ENCODE measurements at regions not wholly inside any gene's neighbourhood (a gene's known extent, or its start where the extent isn't known, plus 50 kb on each side); places are given as distances from the start of the nearest gene placed in this dataset.

DNA sequence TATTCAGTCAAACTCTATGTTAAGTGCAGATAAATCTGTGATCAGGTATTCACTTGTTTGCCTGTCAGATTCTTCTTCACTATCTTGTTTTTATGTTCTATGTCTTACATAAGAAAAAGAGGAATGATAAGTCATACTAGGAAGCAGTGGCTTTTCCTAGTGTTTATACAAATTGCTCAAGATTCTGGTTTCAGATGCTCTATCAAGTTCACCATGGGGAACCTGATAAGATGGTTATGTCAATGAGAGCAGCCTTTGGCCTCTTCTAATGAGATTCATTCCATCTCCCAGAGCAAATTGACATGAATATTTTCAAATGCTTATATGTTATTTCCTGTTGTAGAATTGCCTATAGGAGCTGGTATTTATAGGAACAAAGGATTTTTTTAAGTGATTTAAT is 218.8 kb upstream of the TMPRSS15 start:
- Histone ChIP-seq H2AFZ (ENCODE audit: low read depth, low read length) (no peak overlapping the region), H3K9ac (replicated peaks; ENCODE audit: extremely low read depth, insufficient read depth, low read length) (no peak overlapping the region), H3K36me3 (ENCODE audit: control insufficient read depth in 2 of 2, extremely low read depth in 1 of 2, insufficient read depth in 2 of 2, low read length in 2 of 2) (no peaks in the 10 kb centered on the region), H3K27me3 (ENCODE audit: control insufficient read depth in 2 of 2, insufficient read depth in 2 of 2, low read length in 2 of 2) (no peaks in the 10 kb centered on the region), H3K27ac (ENCODE audit: insufficient read depth, low read depth, low read length) (no peak overlapping the region), H3K4me2 (ENCODE audit: insufficient read depth, low read length) (no peak overlapping the region), H3K4me3 (replicated peaks in 1 of 3; ENCODE audit: insufficient read depth in 1 of 3, low read depth in 1 of 3, low read length in 3 of 3) (no peak overlapping the region), H3K79me2 (ENCODE audit: control insufficient read depth, insufficient read depth, low read length) (no peaks in the 10 kb centered on the region), H3K9me1 (replicated peaks; ENCODE audit: control insufficient read depth, extremely low read depth, insufficient read depth, low read length) (no peaks in the 10 kb centered on the region), H3K4me1 (ENCODE audit: control insufficient read depth, extremely low read depth, insufficient read depth, low read length) (no peaks in the 10 kb centered on the region), H4K20me1 (replicated peaks; ENCODE audit: control insufficient read depth, extremely low read depth, insufficient read depth, low read length) (no peaks in the 10 kb centered on the region), H3K9me3 (replicated peaks; ENCODE audit: control insufficient read depth, insufficient read depth, low read length) (no peaks in the 10 kb centered on the region)
- no peak for FAIRE-seq
- ChIA-PET POLR2A (no interaction called here), CTCF (no interaction called here)
- no peak for DNase-seq (ENCODE audit: low read depth, low spot score)
- no peak for TF ChIP-seq MYC (IDR thresholded peaks at IDR 0.05; ENCODE audit: low read depth, low read length)
- BruUV-seq (replicated peaks) = no TSS peak
- dilution Hi-C loops (cut with MboI; ENCODE audit: extremely low pct_ligation_motif_present, low sequenced_read_pairs) = no loop called here
- intact Hi-C loops (cut with micrococcal nuclease) = no loop called here

DNA sequence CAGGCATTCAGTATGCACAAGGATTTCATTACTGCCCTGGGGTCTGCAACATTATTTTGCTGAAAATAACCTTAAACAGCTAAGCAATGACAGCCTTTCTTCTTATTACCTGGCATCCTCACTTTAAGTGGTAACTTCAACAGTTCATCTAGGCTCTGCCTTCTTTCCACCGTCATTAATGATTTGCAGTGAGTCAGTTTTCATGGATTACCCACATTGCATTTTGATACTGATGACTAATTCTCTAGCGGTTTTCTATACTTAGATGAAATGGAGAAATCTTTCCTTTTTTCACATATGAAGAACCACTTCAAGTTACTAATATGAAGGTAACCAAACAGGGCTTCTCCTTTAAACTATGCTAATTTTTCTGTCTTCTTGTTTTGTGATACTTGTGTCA is 226.9 kb upstream of the TMPRSS15 start:
- Histone ChIP-seq H3K27ac (ENCODE audit: insufficient read depth, low read depth, low read length) (no peak overlapping the region), H3K4me1 (ENCODE audit: control insufficient read depth, extremely low read depth, insufficient read depth, low read length) (no peaks in the 10 kb centered on the region), H3K79me2 (ENCODE audit: control insufficient read depth, insufficient read depth, low read length) (no peaks in the 10 kb centered on the region), H3K36me3 (ENCODE audit: control insufficient read depth in 2 of 2, extremely low read depth in 1 of 2, insufficient read depth in 2 of 2, low read length in 2 of 2) (no peaks in the 10 kb centered on the region), H3K4me2 (ENCODE audit: insufficient read depth, low read length) (no peak overlapping the region), H3K27me3 (ENCODE audit: control insufficient read depth in 2 of 2, insufficient read depth in 2 of 2, low read length in 2 of 2) (no peaks in the 10 kb centered on the region), H4K20me1 (replicated peaks; ENCODE audit: control insufficient read depth, extremely low read depth, insufficient read depth, low read length) (no peaks in the 10 kb centered on the region), H3K9me1 (replicated peaks; ENCODE audit: control insufficient read depth, extremely low read depth, insufficient read depth, low read length) (no peaks in the 10 kb centered on the region), H3K4me3 (replicated peaks in 1 of 3; ENCODE audit: insufficient read depth in 1 of 3, low read depth in 1 of 3, low read length in 3 of 3) (no peak overlapping the region), H2AFZ (ENCODE audit: low read depth, low read length) (no peak overlapping the region), H3K9ac (replicated peaks; ENCODE audit: extremely low read depth, insufficient read depth, low read length) (no peak overlapping the region), H3K9me3 (replicated peaks; ENCODE audit: control insufficient read depth, insufficient read depth, low read length) (no peaks in the 10 kb centered on the region)
- intact Hi-C loops (cut with micrococcal nuclease) (no loop called here), dilution Hi-C loops (cut with MboI; ENCODE audit: extremely low pct_ligation_motif_present, low sequenced_read_pairs) (no loop called here)
- DNase-seq (ENCODE audit: low read depth, low spot score) (no peak), FAIRE-seq (no peak)
- CTCF ChIA-PET = no interaction called here
- TF ChIP-seq MYC (IDR thresholded peaks at IDR 0.05; ENCODE audit: low read depth, low read length) = no peak
- no peak for TF ChIP-seq POLR2AphosphoS5 (IDR thresholded peaks at IDR 0.05; ENCODE audit: insufficient read depth, low read depth, low read length)
- POLR2A ChIA-PET = no interaction called here
- no TSS peak for BruUV-seq (replicated peaks)

All from endothelial cell of umbilical vein (primary cell).